GM19238 (cell line): ENCODE measurements at regions not wholly inside any gene's neighbourhood (a gene's known extent, or its start where the extent isn't known, plus 50 kb on each side); places are given as distances from the start of the nearest gene placed in this dataset.

Experiments
- DNase-seq: peaks from one replicate; pipeline ENCODE4 v3.0.0; 2011; ENCODE audit warnings: low spot score; ENCODE audit not compliant: insufficient read length

GRCh38 chr1:232290570-232290969 is 339.4 kb downstream of the SIPA1L2 start:
- DNase-seq: no peak

- DNase-seq: no peak
Observed at GRCh38 chr1:232287676-232288569, 342.0 kb downstream of the SIPA1L2 start.

DNA sequence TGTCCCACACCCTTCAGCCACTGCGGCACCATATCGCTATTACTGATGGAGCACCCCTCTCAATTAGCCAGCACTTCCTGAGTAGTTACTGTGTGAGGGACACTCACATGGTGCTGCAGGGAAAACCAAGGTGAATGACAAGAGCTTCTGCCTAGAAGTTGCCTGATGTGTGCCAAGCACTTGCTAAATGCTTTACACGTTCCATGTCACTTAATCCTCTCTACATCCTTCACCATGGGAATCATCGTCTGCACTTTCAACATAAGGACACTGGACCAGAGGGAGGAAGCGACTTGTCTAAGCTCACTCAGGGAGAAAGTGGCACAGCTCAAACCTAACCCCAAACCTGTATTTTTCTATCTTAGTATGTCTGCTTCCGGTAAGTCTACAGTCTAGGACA is 344.8 kb downstream of the SIPA1L2 start:
- no peak for DNase-seq

GRCh38 chr1:232283864-232284263 is 346.1 kb downstream of the SIPA1L2 start:
- DNase-seq: no peak

DNA sequence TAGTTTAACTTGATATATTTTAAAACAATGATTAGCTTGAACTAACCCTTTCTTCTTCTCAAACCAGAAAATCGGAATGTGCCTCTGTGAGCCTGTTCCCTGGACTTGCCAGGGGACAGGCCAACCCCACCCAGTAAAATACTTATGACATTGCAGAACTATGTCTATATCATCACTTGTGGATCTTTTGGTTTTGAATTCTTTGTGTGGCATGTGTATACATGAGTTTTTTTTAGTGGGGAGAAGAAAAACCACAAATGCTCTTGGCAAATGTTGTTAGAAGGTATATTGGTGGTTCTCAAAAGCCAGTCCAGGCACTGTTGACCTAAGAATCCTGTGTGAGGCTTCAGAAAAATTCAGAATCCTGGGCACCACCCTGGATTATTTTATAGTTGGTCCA is 347.4 kb downstream of the SIPA1L2 start:
- DNase-seq: no peak

DNA sequence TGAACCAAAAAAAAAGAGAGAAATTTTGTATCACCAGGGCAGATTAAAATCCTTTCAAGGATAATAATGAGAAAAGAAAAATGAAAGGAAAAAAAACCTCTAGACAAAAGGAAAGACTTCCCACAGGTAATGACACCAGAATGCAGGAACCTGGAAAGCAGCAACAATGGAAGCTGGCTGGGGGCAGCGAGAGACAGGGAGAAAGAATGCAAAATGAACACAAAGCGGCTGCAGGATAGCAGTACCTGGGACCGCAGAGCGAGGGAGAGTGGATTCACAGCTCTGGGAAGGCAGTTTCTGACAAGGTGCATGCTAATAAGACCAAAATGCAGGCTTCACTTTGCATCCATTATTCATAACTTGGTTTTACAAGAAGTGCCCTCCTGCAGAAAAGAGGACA is 349.0 kb downstream of the SIPA1L2 start:
- DNase-seq: no peak

DNA sequence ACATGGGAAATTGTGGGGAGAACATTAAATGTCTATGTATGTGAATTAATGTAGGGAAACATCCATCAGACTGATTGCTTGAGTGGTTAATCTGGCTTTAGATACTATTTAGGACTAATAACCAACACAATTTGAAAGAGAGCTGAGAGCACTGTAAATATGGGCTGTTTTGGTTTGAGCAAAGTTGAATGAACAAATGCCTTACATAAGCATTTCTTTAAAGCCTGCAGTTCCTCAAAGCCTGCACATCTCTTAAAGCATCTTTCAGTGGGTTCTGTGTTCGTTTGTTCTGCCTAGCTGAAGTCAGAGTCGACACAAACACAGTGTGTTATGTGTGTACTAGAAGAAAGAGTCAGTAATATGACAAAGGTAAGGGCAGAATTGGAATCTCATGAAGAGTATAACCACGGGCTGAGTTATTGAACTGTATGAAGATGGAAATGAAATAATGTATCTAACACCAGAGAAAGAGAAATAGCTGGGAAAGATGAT is 350.0 kb downstream of the SIPA1L2 start:
- no peak for DNase-seq

DNA sequence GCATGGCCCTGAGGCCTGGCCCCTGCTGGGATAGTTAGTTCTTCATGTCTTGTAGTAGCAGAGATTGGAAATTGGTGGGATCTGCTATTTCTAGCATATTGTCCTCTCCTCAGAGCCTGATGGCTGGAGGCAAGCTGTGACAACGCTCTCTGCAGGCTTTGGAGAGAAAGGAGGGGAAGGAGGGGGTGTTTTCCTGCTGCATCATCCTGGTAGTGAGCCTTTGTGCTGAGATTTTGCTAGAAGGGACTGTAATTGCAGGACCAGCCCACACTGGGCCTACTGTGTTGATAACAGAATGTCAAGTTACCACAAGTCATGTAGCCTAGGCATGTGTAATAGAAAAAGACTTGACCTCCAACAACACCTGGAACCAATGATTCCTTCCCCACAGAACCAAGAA is 351.0 kb downstream of the SIPA1L2 start:
- no peak for DNase-seq

DNA sequence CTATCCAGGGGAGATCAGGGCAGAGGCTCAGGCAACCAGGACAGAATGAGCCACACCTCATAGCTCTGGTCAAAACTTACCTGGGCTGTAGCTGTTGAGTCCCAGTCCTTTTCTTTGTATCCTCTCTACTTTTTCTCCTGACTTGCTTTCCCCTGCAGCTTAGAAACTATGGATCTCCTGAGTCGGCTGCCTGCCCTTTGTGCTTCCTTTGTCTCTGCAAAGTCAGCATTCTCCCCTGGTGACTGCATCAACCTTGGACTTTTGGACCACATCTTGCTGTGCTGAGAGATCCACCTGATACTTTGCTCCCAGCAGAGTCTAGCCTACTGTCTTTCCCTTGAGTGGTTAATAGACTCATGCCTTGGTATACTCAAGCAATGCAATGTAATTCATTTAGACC is 353.3 kb downstream of the SIPA1L2 start:
- no peak for DNase-seq

- no peak for DNase-seq
Observed at GRCh38 chr1:232274999-232275710, 354.8 kb downstream of the SIPA1L2 start.

- no peak for DNase-seq
Observed at GRCh38 chr1:232274236-232274855, 355.6 kb downstream of the SIPA1L2 start.

DNA sequence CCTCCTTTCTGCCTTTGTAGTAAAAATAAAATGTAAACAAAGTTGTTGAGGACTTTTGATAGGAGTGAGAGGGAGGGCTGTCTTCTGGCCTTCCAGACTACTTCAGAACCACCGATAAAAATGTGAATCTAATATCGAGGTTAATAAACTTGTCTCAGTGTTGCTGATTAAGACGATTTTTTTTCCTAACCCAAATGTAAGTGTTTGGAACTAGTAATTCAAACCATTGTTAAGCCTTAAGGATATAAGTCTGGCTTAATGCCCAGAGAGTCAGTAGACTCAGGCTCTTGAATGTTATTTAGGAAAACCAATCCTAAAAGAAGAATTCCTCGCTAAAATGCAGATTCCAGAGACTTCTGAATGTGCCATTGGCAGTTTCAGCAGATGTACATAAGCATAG is 356.9 kb downstream of the SIPA1L2 start:
- no peak for DNase-seq

- no peak for DNase-seq
Observed at GRCh38 chr1:232271991-232272589, 357.8 kb downstream of the SIPA1L2 start.

DNA sequence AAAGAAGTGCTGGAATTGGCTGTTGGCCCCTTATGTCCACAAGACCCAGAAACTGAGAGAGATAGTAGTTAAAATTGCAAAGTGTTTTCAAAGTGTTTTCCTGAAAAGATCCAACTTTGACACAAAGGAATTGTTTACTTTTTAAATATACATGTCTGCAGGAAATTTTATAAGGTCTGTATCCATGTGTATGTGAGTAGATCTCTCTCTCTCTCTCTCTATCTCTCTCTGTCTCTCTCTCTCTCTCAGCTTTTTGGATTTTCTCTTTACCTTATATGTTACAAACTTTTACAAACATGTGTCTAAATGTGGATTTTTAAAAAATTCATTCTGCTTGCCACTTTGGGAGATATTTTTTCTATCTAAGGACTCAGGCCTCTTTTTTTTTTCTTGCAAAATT is 358.6 kb downstream of the SIPA1L2 start:
- no peak for DNase-seq

DNA sequence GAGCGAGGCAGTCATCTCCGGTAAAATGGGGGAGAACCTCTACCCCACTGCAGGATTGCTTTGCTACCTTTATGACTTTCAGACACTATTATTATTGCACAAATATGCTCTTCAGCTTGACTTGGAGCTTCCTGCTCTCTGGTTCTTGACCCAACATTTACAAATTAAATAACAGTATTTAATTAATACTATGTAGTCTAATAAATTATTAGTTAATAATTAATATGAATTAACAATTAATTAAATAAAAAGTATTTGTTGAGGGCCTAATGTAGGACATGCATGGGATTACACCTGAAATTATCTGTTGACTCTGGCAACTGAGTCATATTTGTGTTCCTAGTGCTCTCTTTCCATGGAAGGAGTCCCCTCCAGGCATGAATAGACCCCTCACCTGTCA is 359.9 kb downstream of the SIPA1L2 start:
- DNase-seq: no peak

- no peak for DNase-seq
Observed at GRCh38 chr1:232267837-232268598, 361.9 kb downstream of the SIPA1L2 start.

DNA sequence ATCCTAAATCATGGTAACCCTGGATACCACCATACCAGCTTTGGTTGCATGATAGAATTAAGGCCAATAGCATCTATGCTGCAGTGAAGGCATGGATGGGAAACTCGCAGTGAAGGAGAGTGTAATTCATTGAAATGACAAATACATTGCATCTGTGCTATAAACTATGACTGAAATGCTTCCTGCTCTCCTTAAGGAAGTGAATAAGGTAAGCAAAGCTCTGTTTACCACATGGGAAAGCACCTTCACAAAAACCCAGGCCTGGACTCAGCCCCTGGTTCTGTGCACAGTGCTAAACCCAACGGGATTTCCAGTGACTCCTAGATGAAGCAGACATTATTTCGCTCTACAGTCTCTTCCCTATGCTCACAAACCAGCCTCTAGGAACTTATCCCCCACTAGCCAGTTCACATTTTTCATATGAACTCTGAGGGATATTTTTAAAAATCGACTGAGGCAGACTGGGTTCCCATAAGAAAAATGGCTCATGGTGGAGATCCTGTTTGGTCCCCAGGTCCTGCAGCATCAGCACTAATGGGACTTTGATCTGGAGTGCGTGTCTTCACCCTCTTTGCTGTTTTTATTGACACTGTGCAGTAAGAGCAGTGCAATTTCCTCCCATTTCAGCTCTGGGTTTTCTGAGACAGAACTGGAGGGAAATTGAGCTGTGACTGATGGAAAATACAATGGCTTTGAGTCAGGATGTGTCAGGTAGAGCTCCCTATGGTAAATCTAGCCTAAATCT is 362.7 kb downstream of the SIPA1L2 start:
- DNase-seq: no peak

DNA sequence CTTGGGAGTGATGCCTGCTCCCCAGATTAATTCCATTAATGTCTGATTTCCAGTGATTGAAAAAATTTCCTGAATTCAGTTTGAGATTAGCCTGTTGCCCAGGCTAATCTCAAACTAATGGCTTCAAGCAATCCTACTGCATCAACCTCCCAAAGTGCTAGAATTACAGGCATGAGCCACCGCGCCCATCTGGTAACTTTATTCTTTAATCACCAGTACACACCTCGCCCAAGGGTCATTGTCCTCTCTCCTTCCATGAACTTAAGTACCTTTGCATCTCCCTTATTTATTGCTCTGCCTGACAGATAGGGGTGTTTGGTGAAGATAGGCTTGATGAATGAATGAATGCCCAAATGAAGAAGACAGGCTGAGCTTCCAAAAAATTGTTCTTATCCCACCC is 366.5 kb downstream of the SIPA1L2 start:
- no peak for DNase-seq

- no peak for DNase-seq
Observed at GRCh38 chr1:232262991-232263390, 366.9 kb downstream of the SIPA1L2 start.

DNA sequence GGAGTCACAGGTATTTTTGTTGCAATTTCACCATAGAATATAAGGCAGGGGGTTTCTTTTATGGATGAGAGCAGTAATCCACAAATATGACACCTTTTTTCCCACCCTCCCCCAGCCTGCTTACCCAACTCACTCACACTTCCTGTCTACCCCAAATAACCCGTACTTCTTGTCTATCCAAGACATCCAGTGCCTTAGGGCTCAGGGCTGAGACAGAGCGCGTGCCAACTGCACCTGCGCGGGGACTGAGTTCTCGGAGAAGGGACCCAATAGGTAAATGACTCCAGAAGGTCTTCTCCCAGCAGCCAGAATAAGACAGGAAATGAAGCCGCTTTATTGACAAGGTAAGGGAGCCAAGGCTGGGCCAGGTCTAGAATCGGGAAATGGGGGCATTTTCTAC is 369.1 kb downstream of the SIPA1L2 start:
- DNase-seq: no peak
